Epithelial cell of proximal tubule (primary cell): ENCODE measurements at regions not wholly inside any gene's neighbourhood (a gene's known extent, or its start where the extent isn't known, plus 50 kb on each side); places are given as distances from the start of the nearest gene placed in this dataset.

Experiments used
- DNase-seq: peaks from one replicate; pipeline ENCODE4 v3.0.0-alpha.2; 2011; ENCODE audit warnings: low read depth
- H3K4me3 ChIP-seq: 2 replicates; pipeline ENCODE4 v1.5.1; 2011; ENCODE audit warnings: low read depth, mild to moderate bottlenecking, low read length
- TF ChIP-seq, protein P1 (sequence below): conservative IDR thresholded peaks from 2 replicates; pipeline ENCODE4 v1.5.1; 2012; ENCODE audit warnings: low read depth, mild to moderate bottlenecking, low read length

DNA sequence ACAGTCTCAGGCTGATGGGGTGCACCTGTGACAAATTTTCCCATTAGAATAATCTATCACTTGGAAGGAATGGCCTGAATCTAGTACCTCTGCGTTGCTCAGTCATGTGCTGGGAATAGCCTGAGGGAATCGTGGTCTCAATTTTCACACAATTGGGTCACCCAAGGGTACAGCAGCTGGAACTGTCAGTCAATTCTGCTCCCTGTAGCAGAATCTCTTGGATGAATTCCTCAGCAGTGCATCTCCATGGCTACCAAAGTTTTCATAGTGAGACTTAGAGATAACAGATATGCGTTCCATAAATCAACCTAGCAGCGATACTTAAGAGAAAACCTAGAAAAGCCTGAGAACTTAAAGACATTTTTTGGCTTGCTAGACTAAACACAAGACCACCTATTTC is 288.7 kb upstream of the CTSO start:
- TF ChIP-seq, protein P1, sequence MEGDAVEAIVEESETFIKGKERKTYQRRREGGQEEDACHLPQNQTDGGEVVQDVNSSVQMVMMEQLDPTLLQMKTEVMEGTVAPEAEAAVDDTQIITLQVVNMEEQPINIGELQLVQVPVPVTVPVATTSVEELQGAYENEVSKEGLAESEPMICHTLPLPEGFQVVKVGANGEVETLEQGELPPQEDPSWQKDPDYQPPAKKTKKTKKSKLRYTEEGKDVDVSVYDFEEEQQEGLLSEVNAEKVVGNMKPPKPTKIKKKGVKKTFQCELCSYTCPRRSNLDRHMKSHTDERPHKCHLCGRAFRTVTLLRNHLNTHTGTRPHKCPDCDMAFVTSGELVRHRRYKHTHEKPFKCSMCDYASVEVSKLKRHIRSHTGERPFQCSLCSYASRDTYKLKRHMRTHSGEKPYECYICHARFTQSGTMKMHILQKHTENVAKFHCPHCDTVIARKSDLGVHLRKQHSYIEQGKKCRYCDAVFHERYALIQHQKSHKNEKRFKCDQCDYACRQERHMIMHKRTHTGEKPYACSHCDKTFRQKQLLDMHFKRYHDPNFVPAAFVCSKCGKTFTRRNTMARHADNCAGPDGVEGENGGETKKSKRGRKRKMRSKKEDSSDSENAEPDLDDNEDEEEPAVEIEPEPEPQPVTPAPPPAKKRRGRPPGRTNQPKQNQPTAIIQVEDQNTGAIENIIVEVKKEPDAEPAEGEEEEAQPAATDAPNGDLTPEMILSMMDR: no peak
- no peak for DNase-seq
- no peak overlapping the region for H3K4me3 ChIP-seq

GRCh38 chr4:156241896-156242295 is 288.2 kb upstream of the CTSO start:
- no peak for DNase-seq
- TF ChIP-seq, protein P1: no peak
- H3K4me3 ChIP-seq: no peak overlapping the region

GRCh38 chr4:156238171-156238570 is 284.5 kb upstream of the CTSO start:
- TF ChIP-seq, protein P1: no peak
- H3K4me3 ChIP-seq: no peak overlapping the region
- no peak for DNase-seq

DNA sequence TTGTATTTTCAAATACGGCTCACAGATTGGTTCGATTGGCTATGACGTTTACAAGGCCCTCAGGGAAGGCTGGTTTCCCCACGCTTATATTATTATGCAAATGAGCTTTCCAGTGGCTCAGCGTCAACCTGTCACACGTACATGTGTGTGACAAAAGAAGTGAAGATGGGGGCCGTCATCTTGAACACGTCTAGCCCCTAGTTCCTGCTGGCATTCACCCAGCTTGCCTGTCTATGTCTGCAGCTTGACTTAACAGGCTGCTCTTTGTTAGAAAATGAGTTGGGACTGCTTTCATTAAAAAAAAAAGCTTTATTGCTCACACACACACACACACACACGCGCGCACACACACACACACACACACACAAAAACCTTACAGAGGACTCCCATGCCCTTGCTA is 283.6 kb upstream of the CTSO start:
- TF ChIP-seq, protein P1: no peak
- DNase-seq: no peak
- H3K4me3 ChIP-seq: no peak overlapping the region

GRCh38 chr4:156230176-156230575 is 276.5 kb upstream of the CTSO start:
- DNase-seq: no peak
- no peak overlapping the region for H3K4me3 ChIP-seq
- TF ChIP-seq, protein P1: no peak

- DNase-seq: no peak
- TF ChIP-seq, protein P1: no peak
- H3K4me3 ChIP-seq: no peak overlapping the region
These were observed 275.0 kb upstream of the CTSO start for GRCh38 chr4:156228676-156229075.

DNA sequence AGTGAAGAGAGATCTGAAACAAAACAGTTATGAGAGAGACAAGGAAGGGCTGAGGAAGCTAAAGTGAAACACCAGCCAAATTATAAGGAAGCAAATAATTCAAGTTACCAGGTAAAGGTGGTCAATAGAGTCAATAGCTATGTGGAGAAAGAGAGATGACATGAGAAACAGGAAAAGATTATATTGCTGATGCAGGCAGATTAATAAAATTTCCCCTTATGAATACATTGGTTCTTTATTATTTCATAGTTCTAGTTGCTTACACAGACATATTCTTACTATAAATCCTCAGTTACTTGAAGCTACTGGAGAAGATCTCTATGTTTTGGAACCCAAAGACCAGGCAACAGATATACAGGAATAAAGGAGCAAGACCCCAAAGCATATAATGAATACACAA is 273.7 kb upstream of the CTSO start:
- no peak overlapping the region for H3K4me3 ChIP-seq
- DNase-seq: no peak
- TF ChIP-seq, protein P1: no peak
